Gastroesophageal sphincter (tissue), 2 donors: ENCODE measurements at regions not wholly inside any gene's neighbourhood (a gene's known extent, or its start where the extent isn't known, plus 50 kb on each side); places are given as distances from the start of the nearest gene placed in this dataset.

Experiments used
- POLR2A ChIP-seq, 2 donors: fragments of 450-650 bp; IDR thresholded peaks; one replicate each; pipeline ENCODE4 v1.6.1; 2017; ENCODE audit warnings: antibody characterized with exemption in 2 of 2, mild to moderate bottlenecking in 2 of 2, moderate library complexity in 1 of 2
- POLR2AphosphoS5 ChIP-seq: sonication (generic); formaldehyde crosslinking; IDR thresholded peaks from one replicate; pipeline ENCODE4 v1.6.1; 2017; ENCODE audit warnings: antibody characterized with exemption

- no peak for TF ChIP-seq POLR2A (IDR thresholded peaks at IDR 0.05)
- no peak for TF ChIP-seq POLR2AphosphoS5
Measured at GRCh38 chr14:55914771-55915170, 203.4 kb upstream of the PELI2 start.
